HG03280 (cell line): ENCODE measurements at regions not wholly inside any gene's neighbourhood (a gene's known extent, or its start where the extent isn't known, plus 50 kb on each side); places are given as distances from the start of the nearest gene placed in this dataset.
"Not testable (repeated sequence)": the region's sequence is repeated elsewhere in the genome, so short reads cannot be mapped to it uniquely, and the experiment has no call there.

Experiments
- ATAC-seq: cut with Tn5 transposase; IDR thresholded peaks from one replicate; pipeline ENCODE4 v1.9.1; 2021; ENCODE audit warnings: mild to moderate bottlenecking, moderate library complexity; ENCODE audit not compliant: unreplicated experiment

GRCh38 chr1:82145656-82146055 is 344.9 kb downstream of the ADGRL2 start:
- ATAC-seq, result no peak

GRCh38 chr1:82143108-82143833 is 342.5 kb downstream of the ADGRL2 start:
- no peak for ATAC-seq

GRCh38 chr1:82141390-82141789 is 340.7 kb downstream of the ADGRL2 start:
- ATAC-seq, result no peak

- no peak for ATAC-seq
Observed at GRCh38 chr1:82139751-82140468, 339.2 kb downstream of the ADGRL2 start.

- not testable (repeated sequence) for ATAC-seq
Observed at GRCh38 chr1:82136351-82136750, 335.6 kb downstream of the ADGRL2 start.

GRCh38 chr1:82125866-82126265 is 325.1 kb downstream of the ADGRL2 start:
- no peak for ATAC-seq

GRCh38 chr1:82125119-82125518 is 324.4 kb downstream of the ADGRL2 start:
- no peak for ATAC-seq

- no peak for ATAC-seq
Observed at GRCh38 chr1:82121421-82121820, 320.7 kb downstream of the ADGRL2 start.

- ATAC-seq, result no peak
Observed at GRCh38 chr1:82116105-82116504, 315.4 kb downstream of the ADGRL2 start.

GRCh38 chr1:82114887-82115286 is 314.2 kb downstream of the ADGRL2 start:
- ATAC-seq, result no peak

- ATAC-seq, result no peak
Observed at GRCh38 chr1:82110366-82111254, 309.9 kb downstream of the ADGRL2 start.

GRCh38 chr1:82108843-82109242 is 308.1 kb downstream of the ADGRL2 start:
- ATAC-seq, result no peak

GRCh38 chr1:82106672-82107071 is 305.9 kb downstream of the ADGRL2 start:
- ATAC-seq, result no peak

- ATAC-seq, result no peak
Observed at GRCh38 chr1:82099170-82099569, 298.4 kb downstream of the ADGRL2 start.

GRCh38 chr1:82094136-82094535 is 293.4 kb downstream of the ADGRL2 start:
- no peak for ATAC-seq

- ATAC-seq, result no peak
Observed at GRCh38 chr1:82091729-82092128, 291.0 kb downstream of the ADGRL2 start.

GRCh38 chr1:82091265-82091664 is 290.5 kb downstream of the ADGRL2 start:
- no peak for ATAC-seq

GRCh38 chr1:82090104-82090503 is 289.4 kb downstream of the ADGRL2 start:
- ATAC-seq, result no peak

- ATAC-seq, result no peak
Observed at GRCh38 chr1:82086739-82087138, 286.0 kb downstream of the ADGRL2 start.

GRCh38 chr1:82079607-82080006 is 278.9 kb downstream of the ADGRL2 start:
- no peak for ATAC-seq

- no peak for ATAC-seq
Observed at GRCh38 chr1:82073659-82074058, 272.9 kb downstream of the ADGRL2 start.
